ENCODE measurements at regions not wholly inside any gene's neighbourhood (a gene's known extent, or its start where the extent isn't known, plus 50 kb on each side); places are given as distances from the start of the nearest gene placed in this dataset.

DNA sequence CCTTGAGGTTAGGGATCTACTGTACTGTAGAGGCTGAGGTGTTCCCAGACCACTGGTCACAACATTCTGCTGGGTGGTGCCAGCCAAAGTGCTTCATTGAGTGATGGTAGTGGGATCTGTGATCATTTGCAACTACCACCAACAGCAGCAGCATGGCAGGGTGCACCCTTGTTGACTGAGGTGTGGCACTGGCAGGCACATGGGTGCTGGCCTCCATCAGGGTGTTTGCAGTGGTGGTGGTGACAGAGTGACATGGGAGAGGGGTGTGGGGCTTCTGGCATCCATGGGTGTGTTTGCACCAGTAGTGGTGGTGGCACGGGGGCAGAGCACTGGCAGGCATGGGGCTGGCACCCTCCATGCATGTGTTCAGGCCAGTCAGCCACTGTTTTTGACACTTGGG lies 183.7 kb upstream of the LYPLAL1 start:
- no peak for DNase-seq (ENCODE audit: extremely low spot score, unreplicated experiment)
- Mint-ChIP-seq H3K27me3 (ENCODE audit: unreplicated experiment) (no peaks in the 10 kb centered on the region), H3K9me3 (ENCODE audit: unreplicated experiment) (peaks cover 10% of the 10 kb centered on the region), H3K4me3 (ENCODE audit: unreplicated experiment) (no peak overlapping the region), H3K4me1 (ENCODE audit: unreplicated experiment) (peaks cover 22% of the 10 kb centered on the region), H3K36me3 (ENCODE audit: unreplicated experiment) (peaks cover 6% of the 10 kb centered on the region), H3K27ac (ENCODE audit: unreplicated experiment) (no peak overlapping the region)
- no peak for TF ChIP-seq CTCF (IDR thresholded peaks at IDR 0.05)

DNA sequence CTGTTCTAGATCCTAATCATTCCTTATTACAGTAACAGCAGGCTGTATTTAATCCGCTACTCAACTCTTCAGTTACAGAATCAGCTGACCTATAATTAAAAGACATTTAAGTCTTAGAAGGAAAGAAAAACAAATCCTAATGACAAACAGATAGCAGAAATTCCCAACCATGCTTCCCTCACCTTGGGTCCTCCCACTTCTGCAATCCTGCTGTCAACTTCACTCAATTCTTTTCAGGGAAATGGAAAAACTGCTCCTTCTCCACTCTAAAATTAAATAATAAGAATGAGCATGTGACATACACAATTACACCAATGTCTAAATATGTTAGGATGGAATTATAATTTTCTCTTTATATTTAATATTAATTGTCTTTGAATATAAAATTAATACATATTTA lies 182.6 kb upstream of the LYPLAL1 start:
- H3K27me3 Mint-ChIP-seq (ENCODE audit: unreplicated experiment), result no peaks in the 10 kb centered on the region
- H3K36me3 Mint-ChIP-seq (ENCODE audit: unreplicated experiment), result peaks cover 6% of the 10 kb centered on the region
- H3K4me1 Mint-ChIP-seq (ENCODE audit: unreplicated experiment), result peaks cover 14% of the 10 kb centered on the region
- TF ChIP-seq CTCF (IDR thresholded peaks at IDR 0.05), result no peak
- H3K9me3 Mint-ChIP-seq (ENCODE audit: unreplicated experiment), result peaks cover 10% of the 10 kb centered on the region
- H3K27ac Mint-ChIP-seq (ENCODE audit: unreplicated experiment), result no peak overlapping the region
- DNase-seq (ENCODE audit: extremely low spot score, unreplicated experiment), result no peak
- H3K4me3 Mint-ChIP-seq (ENCODE audit: unreplicated experiment), result no peak overlapping the region

GRCh38 chr1:218994615-218995014 lies 179.1 kb upstream of the LYPLAL1 start:
- no peak for DNase-seq (ENCODE audit: extremely low spot score, unreplicated experiment)
- no peak for TF ChIP-seq CTCF (IDR thresholded peaks at IDR 0.05)
- peaks cover 2% of the 10 kb centered on the region for H3K36me3 Mint-ChIP-seq (ENCODE audit: unreplicated experiment)
- no peaks in the 10 kb centered on the region for H3K27me3 Mint-ChIP-seq (ENCODE audit: unreplicated experiment)
- H3K9me3 Mint-ChIP-seq (ENCODE audit: unreplicated experiment), result no peaks in the 10 kb centered on the region
- H3K27ac Mint-ChIP-seq (ENCODE audit: unreplicated experiment), result no peak overlapping the region
- H3K4me1 Mint-ChIP-seq (ENCODE audit: unreplicated experiment), result peaks cover 14% of the 10 kb centered on the region
- H3K4me3 Mint-ChIP-seq (ENCODE audit: unreplicated experiment), result no peak overlapping the region

DNA sequence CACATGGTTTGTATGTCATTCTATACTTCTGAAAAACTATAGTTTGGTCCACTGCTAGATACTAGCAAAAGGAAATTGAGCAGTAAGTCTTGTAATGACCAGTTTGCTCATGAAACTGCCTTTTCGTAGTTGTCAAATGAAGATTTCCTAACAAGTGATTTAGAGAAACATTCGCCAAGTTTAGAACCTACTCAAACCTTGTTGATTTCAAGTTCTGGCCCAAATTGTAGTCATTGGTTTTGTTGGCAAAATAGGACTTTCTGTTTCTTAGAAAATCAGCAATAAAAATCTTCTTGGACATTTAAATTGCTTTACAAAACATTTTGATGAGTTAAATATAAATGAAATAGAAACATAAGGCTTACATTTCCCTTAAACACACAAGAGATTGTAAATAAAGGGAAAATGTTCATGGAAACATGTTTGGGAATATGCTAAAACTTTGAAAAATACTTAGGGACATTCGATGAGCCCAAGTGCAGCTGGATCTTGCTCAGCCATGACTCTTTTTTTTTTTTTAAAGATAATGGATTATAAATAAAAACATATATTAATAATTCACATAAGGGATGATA lies 178.5 kb upstream of the LYPLAL1 start:
- peaks cover 15% of the 10 kb centered on the region for H3K4me1 Mint-ChIP-seq (ENCODE audit: unreplicated experiment)
- H3K27ac Mint-ChIP-seq (ENCODE audit: unreplicated experiment), result no peak overlapping the region
- H3K27me3 Mint-ChIP-seq (ENCODE audit: unreplicated experiment), result no peaks in the 10 kb centered on the region
- H3K9me3 Mint-ChIP-seq (ENCODE audit: unreplicated experiment), result no peaks in the 10 kb centered on the region
- H3K36me3 Mint-ChIP-seq (ENCODE audit: unreplicated experiment), result no peaks in the 10 kb centered on the region
- DNase-seq (ENCODE audit: extremely low spot score, unreplicated experiment), result no peak
- H3K4me3 Mint-ChIP-seq (ENCODE audit: unreplicated experiment), result no peak overlapping the region
- no peak for TF ChIP-seq CTCF (IDR thresholded peaks at IDR 0.05)

DNA sequence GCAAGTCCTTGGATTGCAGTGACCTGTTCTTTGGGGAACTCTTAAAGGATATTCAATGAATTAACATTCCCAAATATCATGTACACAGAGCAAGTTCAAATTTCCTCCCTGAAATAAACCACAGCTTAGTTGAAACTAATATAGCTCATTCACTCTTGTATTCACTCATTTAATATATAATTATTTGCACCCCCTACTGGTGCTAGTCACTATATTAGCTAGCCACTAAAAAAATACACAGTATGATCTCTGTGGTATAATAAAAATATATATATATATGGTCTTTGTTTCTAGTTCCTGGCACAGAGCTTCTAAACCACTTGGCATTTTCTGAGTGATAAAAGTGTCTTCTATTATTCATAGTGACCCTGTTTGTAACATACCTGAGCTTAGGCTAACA lies 177.3 kb upstream of the LYPLAL1 start:
- H3K4me3 Mint-ChIP-seq (ENCODE audit: unreplicated experiment), result no peak overlapping the region
- no peaks in the 10 kb centered on the region for H3K9me3 Mint-ChIP-seq (ENCODE audit: unreplicated experiment)
- no peak for DNase-seq (ENCODE audit: extremely low spot score, unreplicated experiment)
- H3K27me3 Mint-ChIP-seq (ENCODE audit: unreplicated experiment), result no peaks in the 10 kb centered on the region
- peaks cover 10% of the 10 kb centered on the region for H3K4me1 Mint-ChIP-seq (ENCODE audit: unreplicated experiment)
- TF ChIP-seq CTCF (IDR thresholded peaks at IDR 0.05), result no peak
- no peaks in the 10 kb centered on the region for H3K36me3 Mint-ChIP-seq (ENCODE audit: unreplicated experiment)
- no peak overlapping the region for H3K27ac Mint-ChIP-seq (ENCODE audit: unreplicated experiment)

Measured in osteocyte (in vitro differentiated cells).